ENCODE measurements at regions not wholly inside any gene's neighbourhood (a gene's known extent, or its start where the extent isn't known, plus 50 kb on each side); places are given as distances from the start of the nearest gene placed in this dataset.

DNA sequence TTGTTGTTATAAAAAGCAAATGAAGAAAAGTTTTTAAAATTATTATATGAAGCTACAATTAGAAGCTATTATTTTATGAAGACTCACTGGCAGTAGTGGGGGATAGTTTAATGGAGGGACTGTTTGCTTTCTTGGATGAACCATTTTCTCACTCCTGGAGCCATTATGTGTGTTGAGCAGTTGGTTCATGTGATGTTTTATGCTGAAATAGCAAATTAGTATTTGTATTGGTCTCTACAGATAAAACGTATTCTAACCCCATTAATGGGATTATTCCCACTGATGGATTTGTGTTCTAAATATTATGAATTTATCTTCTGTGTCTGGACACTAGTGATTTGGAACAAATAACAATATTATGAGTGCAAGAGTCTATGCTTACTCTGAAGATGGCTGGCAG lies 507.5 kb upstream of the FSHR start:
- TF ChIP-seq CREB1 (CRISPR knock-in tag; IDR thresholded peaks at IDR 0.05; ENCODE audit: low read depth) = no peak
- TF ChIP-seq, protein P1, sequence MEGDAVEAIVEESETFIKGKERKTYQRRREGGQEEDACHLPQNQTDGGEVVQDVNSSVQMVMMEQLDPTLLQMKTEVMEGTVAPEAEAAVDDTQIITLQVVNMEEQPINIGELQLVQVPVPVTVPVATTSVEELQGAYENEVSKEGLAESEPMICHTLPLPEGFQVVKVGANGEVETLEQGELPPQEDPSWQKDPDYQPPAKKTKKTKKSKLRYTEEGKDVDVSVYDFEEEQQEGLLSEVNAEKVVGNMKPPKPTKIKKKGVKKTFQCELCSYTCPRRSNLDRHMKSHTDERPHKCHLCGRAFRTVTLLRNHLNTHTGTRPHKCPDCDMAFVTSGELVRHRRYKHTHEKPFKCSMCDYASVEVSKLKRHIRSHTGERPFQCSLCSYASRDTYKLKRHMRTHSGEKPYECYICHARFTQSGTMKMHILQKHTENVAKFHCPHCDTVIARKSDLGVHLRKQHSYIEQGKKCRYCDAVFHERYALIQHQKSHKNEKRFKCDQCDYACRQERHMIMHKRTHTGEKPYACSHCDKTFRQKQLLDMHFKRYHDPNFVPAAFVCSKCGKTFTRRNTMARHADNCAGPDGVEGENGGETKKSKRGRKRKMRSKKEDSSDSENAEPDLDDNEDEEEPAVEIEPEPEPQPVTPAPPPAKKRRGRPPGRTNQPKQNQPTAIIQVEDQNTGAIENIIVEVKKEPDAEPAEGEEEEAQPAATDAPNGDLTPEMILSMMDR (conservative IDR thresholded peaks at IDR 0.05; ENCODE audit: low read depth in 2 of 2) = no peak
- no peak for TF ChIP-seq EZH2phosphoT487 (IDR thresholded peaks at IDR 0.05; ENCODE audit: unreplicated experiment)
- TF ChIP-seq, protein P2, sequence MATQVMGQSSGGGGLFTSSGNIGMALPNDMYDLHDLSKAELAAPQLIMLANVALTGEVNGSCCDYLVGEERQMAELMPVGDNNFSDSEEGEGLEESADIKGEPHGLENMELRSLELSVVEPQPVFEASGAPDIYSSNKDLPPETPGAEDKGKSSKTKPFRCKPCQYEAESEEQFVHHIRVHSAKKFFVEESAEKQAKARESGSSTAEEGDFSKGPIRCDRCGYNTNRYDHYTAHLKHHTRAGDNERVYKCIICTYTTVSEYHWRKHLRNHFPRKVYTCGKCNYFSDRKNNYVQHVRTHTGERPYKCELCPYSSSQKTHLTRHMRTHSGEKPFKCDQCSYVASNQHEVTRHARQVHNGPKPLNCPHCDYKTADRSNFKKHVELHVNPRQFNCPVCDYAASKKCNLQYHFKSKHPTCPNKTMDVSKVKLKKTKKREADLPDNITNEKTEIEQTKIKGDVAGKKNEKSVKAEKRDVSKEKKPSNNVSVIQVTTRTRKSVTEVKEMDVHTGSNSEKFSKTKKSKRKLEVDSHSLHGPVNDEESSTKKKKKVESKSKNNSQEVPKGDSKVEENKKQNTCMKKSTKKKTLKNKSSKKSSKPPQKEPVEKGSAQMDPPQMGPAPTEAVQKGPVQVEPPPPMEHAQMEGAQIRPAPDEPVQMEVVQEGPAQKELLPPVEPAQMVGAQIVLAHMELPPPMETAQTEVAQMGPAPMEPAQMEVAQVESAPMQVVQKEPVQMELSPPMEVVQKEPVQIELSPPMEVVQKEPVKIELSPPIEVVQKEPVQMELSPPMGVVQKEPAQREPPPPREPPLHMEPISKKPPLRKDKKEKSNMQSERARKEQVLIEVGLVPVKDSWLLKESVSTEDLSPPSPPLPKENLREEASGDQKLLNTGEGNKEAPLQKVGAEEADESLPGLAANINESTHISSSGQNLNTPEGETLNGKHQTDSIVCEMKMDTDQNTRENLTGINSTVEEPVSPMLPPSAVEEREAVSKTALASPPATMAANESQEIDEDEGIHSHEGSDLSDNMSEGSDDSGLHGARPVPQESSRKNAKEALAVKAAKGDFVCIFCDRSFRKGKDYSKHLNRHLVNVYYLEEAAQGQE (IDR thresholded peaks at IDR 0.05; ENCODE audit: unreplicated experiment) = no peak
- no peak for TF ChIP-seq POLR2AphosphoS5 (IDR thresholded peaks at IDR 0.05; ENCODE audit: low read depth)
- no peak for TF ChIP-seq NANOG (IDR thresholded peaks at IDR 0.05; ENCODE audit: borderline replicate concordance)
- TF ChIP-seq EZH2 (IDR thresholded peaks at IDR 0.05; ENCODE audit: low read depth, unreplicated experiment) = no peak
- no peak for TF ChIP-seq JUNB (IDR thresholded peaks at IDR 0.05; ENCODE audit: unreplicated experiment)
- TF ChIP-seq, protein P3, sequence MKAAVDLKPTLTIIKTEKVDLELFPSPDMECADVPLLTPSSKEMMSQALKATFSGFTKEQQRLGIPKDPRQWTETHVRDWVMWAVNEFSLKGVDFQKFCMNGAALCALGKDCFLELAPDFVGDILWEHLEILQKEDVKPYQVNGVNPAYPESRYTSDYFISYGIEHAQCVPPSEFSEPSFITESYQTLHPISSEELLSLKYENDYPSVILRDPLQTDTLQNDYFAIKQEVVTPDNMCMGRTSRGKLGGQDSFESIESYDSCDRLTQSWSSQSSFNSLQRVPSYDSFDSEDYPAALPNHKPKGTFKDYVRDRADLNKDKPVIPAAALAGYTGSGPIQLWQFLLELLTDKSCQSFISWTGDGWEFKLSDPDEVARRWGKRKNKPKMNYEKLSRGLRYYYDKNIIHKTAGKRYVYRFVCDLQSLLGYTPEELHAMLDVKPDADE (IDR thresholded peaks at IDR 0.05) = no peak
- TF ChIP-seq STAT1 (IDR thresholded peaks at IDR 0.05; ENCODE audit: unreplicated experiment) = no peak
- TF ChIP-seq ZNF331 (CRISPR knock-in tag; IDR thresholded peaks at IDR 0.05; ENCODE audit: low read depth) = no peak
- TF ChIP-seq, protein P4, sequence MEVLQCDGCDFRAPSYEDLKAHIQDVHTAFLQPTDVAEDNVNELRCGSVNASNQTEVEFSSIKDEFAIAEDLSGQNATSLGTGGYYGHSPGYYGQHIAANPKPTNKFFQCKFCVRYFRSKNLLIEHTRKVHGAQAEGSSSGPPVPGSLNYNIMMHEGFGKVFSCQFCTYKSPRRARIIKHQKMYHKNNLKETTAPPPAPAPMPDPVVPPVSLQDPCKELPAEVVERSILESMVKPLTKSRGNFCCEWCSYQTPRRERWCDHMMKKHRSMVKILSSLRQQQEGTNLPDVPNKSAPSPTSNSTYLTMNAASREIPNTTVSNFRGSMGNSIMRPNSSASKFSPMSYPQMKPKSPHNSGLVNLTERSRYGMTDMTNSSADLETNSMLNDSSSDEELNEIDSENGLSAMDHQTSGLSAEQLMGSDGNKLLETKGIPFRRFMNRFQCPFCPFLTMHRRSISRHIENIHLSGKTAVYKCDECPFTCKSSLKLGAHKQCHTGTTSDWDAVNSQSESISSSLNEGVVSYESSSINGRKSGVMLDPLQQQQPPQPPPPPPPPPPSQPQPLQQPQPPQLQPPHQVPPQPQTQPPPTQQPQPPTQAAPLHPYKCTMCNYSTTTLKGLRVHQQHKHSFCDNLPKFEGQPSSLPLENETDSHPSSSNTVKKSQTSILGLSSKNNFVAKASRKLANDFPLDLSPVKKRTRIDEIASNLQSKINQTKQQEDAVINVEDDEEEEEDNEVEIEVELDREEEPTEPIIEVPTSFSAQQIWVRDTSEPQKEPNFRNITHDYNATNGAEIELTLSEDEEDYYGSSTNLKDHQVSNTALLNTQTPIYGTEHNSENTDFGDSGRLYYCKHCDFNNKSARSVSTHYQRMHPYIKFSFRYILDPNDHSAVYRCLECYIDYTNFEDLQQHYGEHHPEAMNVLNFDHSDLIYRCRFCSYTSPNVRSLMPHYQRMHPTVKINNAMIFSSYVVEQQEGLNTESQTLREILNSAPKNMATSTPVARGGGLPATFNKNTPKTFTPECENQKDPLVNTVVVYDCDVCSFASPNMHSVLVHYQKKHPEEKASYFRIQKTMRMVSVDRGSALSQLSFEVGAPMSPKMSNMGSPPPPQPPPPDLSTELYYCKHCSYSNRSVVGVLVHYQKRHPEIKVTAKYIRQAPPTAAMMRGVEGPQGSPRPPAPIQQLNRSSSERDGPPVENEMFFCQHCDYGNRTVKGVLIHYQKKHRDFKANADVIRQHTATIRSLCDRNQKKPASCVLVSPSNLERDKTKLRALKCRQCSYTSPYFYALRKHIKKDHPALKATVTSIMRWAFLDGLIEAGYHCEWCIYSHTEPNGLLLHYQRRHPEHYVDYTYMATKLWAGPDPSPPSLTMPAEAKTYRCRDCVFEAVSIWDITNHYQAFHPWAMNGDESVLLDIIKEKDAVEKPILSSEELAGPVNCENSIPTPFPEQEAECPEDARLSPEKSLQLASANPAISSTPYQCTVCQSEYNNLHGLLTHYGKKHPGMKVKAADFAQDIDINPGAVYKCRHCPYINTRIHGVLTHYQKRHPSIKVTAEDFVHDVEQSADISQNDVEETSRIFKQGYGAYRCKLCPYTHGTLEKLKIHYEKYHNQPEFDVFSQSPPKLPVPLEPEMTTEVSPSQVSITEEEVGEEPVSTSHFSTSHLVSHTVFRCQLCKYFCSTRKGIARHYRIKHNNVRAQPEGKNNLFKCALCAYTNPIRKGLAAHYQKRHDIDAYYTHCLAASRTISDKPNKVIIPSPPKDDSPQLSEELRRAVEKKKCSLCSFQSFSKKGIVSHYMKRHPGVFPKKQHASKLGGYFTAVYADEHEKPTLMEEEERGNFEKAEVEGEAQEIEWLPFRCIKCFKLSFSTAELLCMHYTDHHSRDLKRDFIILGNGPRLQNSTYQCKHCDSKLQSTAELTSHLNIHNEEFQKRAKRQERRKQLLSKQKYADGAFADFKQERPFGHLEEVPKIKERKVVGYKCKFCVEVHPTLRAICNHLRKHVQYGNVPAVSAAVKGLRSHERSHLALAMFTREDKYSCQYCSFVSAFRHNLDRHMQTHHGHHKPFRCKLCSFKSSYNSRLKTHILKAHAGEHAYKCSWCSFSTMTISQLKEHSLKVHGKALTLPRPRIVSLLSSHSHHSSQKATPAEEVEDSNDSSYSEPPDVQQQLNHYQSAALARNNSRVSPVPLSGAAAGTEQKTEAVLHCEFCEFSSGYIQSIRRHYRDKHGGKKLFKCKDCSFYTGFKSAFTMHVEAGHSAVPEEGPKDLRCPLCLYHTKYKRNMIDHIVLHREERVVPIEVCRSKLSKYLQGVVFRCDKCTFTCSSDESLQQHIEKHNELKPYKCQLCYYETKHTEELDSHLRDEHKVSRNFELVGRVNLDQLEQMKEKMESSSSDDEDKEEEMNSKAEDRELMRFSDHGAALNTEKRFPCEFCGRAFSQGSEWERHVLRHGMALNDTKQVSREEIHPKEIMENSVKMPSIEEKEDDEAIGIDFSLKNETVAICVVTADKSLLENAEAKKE (CRISPR knock-in tag; IDR thresholded peaks at IDR 0.05) = no peak

All from GM23338 (cell line).